ENCODE measurements at regions not wholly inside any gene's neighbourhood (a gene's known extent, or its start where the extent isn't known, plus 50 kb on each side); places are given as distances from the start of the nearest gene placed in this dataset.

DNA sequence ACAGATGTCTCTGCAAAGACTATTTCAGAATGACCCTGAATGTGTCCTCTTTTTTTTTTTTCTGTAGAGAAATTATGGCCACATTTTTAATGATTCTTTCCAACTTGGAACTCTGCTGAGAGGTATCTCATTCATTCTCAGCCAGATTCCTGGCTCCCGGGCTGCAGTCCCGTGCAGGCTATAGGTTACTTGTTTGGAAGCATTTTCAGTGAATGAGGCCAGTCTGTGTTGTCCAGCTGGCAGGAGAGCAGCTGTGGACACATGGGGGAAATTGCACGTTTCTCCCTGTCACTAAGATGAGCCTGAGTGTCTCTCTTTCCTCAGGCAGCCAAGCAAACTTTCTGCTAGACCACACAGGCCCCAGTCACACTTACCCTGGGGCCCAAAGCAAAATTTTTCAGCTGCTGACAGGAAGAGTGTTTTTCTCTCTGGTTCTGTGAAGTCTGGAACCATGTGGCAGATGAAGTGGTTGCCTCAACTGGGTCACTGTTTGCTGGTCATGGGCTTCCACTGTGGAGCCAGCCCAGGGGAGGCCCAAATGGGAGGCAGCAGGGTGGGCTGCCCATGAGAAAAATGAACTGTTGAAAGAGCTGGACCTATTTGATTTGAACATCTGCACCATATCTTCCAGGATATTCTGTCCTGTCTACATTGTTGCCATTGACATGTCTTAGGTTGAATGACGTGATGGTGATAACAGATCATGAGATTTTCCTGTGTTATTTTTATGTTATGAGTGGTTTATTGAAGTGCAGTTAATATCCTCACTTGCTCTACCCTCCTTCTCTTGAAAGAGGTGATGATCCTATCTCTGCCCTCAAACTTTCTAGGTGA is 431.2 kb downstream of the LPIN1 start:
- DNase-seq = no peak

DNA sequence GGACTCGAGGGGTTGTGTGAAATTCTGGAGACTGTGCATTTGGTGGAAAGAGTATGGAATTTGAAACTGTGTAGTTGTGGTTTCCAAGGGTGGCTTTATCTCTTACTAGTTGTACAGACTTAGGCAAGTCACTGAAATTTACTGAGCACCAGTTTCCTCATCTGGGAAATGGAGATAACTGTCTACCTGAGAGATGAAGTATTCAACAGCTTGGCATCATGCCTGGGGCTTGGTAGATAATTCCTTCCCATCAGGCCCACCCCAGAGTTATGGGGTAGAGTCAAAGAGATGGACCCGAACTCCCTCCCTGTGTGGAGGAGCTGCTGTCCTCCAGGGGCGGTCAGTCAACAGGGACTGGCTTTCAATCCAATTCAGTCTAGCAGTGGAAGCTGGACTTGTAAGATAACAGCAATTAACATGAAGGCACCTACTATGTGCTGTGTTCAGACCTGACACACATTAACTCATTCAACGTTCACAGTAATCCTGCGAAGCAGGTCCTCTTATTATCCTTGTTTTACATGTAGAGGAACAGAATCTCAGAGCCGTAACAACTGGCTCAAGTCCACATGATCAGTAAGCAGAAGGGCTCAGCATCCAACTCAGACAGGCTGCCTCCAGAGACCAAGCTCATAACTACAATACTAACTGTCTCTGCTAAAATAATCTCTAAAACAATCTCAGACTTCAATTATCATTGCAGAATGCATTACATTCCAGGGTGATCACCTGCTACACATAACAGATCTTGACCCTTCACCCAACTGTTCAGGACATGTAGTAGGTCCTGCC is 432.1 kb downstream of the LPIN1 start:
- DNase-seq = no peak

DNA sequence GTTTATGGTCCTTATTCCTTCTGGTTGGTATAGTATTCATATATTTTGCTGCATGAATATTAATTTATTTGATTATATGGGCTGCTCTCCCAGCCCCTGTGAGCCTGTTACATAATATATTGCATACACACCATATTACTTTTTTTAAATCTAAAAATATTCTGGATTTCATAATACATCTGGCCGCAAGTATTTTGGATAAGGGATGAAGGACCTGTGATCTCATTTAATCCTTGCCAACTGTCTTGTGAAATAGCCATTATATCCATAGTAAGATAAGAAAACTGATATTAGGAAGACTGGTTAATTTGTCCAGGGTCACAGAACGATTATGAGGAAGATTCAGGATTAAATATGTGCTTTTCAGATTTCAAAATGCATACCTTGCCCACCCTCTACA is 433.6 kb downstream of the LPIN1 start:
- DNase-seq = no peak

DNA sequence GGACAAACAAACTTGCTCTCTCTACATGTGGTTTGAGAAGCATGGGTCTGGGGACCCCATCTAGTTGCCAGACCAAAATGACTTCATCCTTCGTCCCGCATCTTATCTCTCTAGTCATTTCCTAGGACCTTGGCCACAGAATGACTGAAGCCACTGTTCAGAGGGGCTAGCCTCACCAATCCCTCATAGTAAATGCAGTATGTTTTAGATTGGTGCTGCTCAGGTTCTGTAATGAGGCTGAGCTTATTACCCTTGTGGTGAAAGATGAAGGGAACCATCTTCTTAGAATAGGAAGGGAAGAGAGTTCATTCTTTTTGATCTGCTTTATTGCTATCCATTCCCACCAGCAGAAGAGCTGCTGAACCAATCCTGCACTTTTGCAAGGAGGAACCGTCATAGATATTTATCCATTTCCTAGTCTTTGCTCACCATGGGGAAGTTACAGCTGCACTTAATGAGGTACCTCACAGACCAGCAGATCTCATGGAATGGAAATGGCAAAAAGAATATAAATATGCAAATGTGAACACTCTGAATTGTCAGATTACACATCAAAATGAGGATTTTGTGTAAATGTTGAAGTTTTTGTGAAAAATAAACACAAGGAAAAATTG is 436.7 kb downstream of the LPIN1 start:
- no peak for DNase-seq

DNA sequence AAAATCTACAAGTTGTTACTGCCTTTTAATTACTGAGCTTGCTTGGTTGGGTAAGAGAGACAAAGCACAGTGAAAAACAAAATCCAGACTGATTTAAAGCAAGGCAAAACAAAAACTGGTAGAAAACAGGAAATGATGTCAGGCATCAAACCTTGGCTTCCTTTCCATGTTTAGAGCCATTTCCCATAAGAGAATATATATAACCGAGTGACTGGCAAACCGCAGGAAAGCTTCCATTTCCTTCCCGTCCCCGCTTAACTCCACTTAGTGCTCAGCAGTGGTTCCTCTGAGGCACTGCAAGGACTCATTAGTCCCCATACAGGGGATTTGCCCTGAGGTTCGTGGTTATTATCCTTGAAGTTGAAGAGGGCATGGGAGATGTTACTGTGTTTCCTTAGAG is 446.3 kb downstream of the LPIN1 start:
- no peak for DNase-seq

DNA sequence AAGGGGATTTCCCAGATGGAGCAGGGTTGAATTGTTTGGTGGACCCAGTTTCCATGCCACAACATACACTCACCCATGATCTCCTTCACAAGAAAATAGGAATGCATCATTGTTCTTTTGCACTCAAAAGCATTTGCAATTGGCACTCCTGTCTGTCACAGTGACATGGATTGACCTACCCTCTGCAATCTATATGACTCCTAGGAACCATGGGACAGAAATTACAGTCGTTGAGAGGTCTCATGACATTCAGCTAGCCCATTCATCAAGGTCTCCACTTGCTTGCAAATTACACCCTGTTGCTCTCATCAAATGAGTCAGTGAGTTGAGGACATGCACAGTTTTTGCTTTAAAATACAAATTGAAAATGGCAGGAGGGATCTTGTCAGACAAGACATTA is 448.5 kb downstream of the LPIN1 start:
- no peak for DNase-seq

DNA sequence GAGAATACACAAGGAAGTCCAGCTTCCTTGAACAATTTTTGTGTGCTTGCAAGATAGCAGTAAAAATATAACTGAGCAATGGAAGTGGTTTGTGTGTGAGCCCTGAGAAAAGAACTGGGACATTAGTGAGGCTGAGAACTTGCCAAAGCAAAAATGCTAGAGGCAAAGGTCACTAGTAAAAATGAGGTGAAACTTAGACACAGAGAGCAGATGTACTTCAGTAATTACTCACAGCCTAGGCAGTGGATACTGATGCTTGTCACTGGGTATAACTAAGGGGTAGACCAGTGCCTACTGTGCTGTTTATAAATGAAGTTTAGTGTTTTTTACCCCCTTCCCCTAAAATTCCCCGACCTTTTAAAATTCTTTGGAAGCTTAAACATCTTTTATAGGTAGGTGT is 450.1 kb downstream of the LPIN1 start:
- no peak for DNase-seq

DNA sequence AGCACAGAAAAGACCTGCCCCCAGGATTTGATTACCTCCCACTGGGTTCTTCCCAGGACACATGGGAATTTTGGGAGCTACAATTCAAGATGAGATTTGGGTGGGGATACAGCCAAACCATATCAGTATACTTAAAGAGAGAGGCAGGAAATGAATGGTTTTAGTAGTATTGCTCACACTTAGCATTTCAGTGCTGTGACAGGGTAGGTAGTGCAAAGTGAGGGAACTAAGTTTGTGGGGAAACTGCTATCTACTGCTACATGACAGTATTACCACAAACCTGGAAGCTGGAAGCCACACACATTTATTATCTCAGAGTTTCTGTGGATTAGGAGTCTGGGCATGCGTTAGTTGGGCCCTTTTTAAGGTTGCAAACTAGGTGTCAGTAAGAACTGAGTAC is 450.7 kb downstream of the LPIN1 start:
- DNase-seq = no peak

DNA sequence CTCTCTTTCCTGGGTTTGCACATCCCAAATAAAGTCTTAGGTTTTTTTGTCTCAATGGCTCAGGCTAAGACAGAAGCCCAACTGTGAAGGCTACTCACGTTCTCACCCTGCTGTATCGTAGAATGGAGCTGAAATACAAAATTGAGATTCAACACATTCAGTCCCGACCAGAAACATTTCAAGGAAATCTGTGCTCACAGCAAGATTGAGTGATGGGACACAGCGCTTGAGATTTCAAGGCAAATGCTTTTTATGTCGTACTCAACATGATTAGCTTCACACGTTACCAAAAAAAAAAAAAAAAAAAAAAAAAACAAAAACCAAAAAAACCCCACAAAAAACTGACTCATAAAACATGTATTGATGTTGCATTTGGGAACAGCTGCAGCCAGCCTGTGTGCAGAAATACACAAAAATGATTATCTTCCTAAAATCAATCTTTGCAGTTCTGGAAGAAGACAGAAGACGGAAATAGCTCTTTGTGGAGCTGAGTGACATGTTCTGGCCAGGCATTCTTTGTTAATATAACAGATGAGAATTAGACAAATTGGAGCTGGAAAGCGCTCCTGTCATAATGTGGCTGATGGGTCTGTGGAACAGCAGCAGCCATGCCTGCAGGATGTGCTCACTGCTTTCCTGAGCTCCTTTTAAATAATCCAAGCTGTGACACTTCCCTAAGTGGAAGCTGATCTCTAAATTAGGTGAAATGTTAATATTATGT is 453.2 kb downstream of the LPIN1 start:
- no peak for DNase-seq

DNA sequence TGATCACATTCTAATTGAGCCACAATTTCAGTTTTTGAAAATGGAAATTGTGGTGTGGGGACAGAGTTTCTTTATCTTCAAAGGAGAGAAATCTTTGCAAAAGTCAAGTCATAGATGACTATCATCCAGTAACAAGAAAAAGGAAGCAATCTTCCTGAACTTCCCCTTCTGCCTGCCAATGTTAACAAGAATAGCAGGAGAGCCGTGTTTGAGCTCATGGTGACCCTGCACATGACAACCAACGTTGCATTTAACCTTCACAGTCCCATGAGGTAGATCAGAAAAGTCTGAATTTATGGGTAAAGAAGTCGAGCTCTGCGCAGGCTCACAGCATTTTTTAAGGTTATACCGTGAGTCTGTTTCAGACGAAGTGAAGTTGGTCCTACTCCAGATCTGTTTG is 454.9 kb downstream of the LPIN1 start:
- DNase-seq = no peak

DNA sequence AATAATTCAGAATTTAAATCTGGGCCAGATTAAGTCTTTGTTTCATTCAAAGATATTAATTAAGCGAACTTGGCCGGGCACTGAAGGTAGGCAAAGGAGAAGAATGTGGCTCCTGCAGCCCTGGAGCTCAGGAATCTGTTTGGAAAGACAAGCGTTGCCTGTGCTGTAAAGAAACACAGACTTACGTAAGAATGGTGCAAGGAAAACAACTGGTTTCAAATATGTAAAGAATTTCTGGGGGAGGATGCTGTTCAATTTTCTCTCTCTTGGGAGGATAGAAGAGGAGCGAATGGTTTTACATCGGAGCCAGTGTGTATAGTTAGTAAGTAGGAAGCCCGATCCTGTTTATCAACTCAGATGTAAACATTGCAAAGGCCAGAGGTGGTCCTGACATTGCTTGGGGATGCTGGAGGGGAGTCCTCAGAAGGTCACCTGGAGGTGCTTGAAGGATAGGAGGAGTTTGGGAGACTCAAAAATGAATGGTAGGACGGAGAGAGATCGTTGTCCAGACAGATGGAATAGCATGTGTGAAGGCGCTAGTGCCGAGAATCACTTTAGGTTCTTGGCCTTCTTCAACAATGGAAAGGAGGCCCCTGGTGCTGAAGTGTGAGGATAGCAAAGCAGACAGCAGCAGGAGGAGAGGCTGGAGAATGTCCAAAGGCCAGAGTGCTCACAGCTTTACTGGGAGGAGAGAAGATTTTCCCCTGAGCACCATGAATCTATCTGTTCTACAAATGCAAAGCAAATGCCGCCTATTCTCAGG is 456.1 kb downstream of the LPIN1 start:
- DNase-seq = no peak

DNA sequence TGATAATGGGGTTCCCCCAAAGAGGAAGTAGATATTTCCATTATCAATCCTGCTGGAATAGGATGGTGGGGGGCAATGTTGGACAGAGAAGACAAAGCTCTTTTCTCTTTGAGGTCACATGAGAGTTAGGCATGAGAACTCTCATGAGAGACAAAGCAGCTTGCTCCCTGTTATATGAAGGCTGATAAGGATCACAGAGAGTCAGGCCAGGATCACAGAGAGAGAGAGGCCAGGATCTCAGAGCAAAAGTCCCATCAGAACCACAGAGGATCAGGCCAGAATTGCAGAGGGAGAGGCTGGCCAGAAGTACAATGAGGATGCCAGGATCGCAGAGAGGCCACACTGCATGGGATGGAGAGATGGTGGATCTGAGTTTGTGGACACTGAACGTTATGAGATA is 457.1 kb downstream of the LPIN1 start:
- no peak for DNase-seq

DNA sequence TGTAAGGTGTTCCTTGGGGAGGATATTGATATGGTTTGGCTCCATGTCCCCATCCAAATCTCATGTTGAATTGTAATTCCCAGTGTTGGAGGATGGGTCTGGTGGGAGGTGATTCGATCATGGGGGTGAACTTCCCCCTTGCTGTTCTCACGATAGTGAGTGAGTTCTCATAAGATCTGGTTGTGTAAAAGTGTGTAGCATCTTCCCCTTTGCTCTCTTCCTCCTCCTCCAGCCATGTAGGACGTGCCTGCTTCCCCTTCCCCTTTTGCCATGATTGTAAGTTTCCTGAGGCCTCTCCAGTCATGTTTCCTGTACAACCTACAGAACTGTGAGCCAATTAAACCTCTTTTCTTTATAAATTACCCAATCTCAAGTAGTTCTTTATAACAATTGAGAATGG is 458.7 kb downstream of the LPIN1 start:
- no peak for DNase-seq

DNA sequence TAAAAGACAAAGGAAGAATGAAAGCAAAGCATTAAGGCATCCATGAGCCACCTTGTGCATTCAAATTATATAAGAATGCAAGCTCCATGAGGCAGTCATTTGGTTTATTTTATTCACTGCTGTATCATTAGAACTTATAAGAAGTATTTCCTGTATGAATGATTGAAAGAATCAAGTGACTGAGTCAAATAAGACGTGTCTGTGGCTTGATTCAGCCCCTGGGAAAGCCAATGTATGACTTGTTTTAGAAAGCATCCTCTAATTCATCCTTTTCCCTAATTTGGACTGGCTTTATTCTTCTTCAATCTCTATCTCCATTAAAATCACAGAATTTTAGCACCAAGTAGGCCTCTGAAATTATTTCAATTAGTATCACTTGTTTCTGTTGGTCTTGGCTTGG is 461.1 kb downstream of the LPIN1 start:
- DNase-seq = no peak

DNA sequence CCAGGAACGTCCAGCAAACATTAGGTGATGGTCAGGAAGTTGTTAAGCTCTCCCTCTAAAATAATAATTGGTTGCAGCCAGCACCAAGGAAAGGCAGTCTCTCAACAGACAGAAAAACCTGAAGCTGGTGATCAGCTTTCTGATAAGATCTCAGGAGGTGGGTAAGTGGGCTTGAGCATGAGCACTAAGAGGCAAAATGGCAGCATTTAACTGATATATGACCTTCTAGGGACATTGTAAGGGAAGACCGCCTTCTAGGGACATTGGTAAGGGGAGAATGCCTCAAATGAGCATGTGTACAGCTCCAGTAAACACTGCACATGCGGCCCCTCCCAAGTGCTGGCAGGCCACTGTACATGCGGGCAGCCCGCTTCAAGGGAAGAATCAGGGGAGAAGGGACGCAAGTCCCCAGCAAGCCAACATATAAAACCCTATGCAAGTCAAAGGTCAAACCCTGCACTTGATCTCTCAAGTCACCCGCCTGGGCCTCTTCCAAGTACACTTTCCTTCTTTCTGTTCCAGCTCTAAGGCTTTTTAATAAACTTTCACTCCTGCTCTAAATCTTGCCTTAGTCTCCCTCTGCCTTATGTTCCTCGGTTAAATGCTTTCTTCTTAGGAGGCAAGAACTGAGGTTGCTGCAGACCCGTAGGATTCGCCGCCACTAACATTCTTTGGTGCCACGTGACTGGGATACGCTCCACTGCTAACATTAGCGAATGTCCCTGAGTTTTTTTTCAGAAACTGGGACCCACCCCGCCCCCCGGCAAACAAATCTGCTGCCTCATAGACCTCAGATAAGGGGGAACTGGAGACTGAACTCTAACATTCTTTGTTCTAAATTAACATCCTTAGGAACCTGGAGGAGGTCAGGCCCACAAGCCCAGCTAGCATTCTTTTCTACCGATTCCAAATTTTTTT is 463.8 kb downstream of the LPIN1 start:
- no peak for DNase-seq

DNA sequence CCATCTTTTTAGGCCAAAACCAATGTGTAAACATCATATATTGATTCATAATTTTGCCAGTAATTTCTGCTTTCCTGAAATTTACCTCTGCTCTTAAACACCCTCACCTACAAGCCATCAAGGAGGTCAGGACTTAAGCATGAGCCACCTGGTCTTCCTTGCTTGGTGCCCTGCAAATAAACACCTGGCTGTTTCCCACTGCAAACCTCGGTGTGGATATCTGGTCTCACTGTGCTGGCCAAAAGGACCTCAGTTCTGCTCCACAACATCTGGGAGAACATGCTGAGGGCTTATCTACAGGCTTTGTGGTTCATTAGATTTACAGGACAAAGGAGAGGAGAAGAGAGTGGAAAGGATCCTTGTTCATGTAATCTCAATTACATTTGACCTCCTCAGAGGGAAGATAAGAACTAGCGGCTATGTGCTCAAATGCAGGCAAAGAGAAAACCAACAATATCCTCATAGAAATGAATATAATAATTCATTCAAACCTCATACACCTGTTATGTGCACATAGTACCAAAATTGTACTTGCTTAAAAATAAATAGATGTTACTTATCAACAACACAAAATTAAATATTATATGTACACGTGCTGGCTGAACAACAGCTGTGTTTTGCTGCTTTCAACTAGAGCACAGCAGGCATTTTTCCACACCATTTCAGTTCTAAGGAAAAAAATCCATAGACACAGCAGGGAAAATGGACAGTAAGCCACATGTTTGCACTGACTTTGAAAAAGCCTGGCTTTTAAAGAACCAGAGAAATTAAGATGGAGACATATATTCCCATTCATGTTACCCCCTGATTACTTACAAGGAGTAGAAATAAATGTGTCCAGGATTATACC is 465.1 kb downstream of the LPIN1 start:
- DNase-seq = peak; percentile 11

DNA sequence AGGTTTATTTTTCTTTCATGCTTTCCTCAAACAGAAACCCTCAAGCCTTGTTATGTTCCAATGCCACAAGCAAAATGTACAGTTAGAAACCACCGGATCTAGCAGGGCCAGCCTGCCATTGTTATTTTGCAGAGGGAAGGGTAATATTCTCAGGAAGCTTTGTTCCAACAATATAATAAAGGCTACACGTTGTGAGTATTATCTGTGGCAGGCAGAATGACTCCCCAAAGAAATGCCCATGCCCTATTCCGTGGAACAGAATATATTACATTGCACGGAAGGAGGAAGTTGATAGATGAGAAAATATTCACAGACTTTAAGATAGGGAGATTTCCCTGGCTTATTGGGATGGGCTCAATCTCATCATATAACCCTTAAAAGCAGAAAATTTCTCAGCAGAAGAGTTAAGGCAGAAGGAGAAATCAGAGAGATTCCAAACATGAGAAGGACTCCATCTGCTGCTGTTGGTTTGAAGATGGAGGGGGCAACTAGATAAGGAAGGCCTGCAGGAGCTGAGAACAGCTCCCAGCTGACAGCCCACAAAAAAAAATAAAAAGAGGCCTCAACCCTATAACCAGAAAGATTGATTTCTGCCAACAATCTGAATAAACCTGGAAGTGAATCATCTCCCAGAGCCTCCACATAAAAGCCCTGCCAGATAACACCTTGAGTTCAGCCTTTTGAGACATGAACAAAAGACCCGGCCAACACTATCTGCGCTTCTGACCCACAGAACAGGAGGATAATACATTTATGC is 466.6 kb downstream of the LPIN1 start:
- no peak for DNase-seq

DNA sequence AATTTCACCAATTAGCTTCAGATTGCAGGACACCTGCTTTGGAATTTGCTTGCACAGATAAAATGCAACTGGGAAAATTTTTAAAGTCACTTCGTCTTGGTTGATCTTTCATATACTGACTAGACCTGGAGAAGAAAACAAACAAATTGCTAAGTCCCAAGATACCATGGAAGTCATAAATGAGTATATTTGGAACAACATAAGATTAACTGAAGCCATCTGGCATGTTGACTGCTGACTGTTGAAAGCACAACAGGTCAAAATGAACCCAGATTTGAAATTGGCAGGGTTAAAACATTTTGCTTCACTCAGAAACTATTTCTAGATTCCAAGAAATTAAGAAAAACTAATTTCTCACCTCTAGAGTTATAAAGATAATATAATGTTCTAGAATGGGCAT is 470.7 kb downstream of the LPIN1 start:
- DNase-seq = no peak

DNA sequence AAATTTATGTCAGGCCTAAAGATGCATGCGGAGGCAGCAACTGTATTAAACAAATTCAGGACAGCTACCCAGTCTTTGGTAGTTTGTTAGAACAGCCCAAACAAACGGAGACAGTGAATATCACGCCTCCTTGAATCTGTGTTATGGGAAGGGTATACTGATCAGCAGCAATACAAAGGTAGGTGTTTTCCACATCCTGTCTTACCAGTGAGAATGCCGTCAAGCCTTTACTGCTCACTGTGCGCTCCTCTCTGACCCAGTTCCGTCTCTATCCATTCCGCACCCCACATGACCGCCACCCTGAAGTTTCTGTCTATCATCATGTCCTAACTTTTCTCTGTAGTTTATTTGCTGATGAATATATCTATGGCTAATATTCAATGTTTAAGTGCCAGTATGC is 473.3 kb downstream of the LPIN1 start:
- DNase-seq = no peak

DNA sequence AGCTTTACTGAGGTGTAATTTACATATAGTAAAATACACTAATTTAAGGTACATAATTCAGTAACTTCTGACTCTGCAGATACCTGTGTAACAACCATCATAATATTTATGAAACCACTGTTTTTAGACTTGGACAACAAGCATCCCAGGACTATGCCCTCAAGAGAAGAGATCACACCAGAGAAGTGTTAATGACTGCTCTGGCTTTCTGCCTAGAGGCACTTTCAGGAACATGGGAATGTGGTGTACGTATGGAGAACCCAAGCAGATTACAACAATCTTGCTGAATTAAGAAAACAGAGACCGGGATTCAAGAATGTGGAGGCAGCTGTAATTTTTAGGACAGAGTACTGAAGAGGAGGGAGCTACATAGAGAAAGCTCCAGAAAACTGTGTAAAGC is 475.2 kb downstream of the LPIN1 start:
- DNase-seq = no peak

All from DMS79 treated with DMSO at 0.1 percent for 48 hours (cell line).